ENCODE measurements at regions not wholly inside any gene's neighbourhood (a gene's known extent, or its start where the extent isn't known, plus 50 kb on each side); places are given as distances from the start of the nearest gene placed in this dataset.

DNA sequence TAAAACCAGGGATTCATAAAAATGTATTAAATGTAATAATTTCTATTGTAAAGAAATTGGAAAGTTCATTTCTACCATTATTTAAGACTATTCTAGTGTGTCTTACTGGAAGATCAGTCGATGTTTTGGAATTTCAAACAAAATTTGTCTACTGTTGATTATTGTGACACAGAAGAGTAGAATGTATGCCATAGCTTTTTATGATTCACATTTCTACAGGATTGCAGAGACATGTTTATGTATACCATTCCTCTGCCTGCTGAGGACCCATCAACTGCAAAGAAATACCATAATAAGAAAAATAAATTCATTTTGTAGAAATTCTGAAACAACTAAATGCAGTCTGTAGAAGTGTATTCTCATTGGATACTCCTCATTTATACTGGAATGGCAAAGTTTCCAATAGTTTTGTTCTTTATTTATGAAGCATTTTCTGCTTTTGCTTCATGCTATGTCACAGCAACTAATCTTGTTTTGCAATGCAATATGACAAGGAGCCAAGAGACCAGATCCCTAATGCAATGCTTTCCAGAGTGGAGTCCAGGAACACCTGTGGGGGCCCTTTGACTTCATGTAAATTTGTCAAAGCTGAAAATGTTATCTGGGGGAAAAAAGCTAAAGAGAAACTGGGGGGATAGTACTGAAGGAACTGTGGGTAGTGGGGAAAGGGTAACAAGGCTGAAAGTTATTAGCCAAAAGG lies 172.9 kb upstream of the LRIG3 start:
- TF ChIP-seq, protein P1, sequence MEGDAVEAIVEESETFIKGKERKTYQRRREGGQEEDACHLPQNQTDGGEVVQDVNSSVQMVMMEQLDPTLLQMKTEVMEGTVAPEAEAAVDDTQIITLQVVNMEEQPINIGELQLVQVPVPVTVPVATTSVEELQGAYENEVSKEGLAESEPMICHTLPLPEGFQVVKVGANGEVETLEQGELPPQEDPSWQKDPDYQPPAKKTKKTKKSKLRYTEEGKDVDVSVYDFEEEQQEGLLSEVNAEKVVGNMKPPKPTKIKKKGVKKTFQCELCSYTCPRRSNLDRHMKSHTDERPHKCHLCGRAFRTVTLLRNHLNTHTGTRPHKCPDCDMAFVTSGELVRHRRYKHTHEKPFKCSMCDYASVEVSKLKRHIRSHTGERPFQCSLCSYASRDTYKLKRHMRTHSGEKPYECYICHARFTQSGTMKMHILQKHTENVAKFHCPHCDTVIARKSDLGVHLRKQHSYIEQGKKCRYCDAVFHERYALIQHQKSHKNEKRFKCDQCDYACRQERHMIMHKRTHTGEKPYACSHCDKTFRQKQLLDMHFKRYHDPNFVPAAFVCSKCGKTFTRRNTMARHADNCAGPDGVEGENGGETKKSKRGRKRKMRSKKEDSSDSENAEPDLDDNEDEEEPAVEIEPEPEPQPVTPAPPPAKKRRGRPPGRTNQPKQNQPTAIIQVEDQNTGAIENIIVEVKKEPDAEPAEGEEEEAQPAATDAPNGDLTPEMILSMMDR (IDR thresholded peaks at IDR 0.05) = no peak

DNA sequence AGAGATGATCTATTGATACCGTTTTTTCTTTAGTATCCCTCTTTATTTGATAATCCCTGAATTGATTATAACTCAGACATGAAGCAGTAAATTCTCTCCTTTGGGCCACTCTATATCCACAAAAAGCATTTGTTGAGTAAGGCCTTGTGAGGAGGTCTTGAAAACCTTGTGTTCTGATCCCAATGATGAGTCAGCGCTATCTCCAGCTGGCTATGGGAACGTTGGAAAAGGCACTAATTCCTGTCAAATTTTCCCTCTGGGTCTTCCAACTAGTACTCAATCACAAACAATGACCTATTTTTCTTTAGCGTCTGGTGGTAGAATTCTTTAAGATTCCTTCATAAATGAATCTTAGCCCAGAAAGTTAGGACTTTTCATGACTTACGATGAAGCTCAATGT lies 168.4 kb upstream of the LRIG3 start:
- TF ChIP-seq, protein P1 (IDR thresholded peaks at IDR 0.05) = no peak

DNA sequence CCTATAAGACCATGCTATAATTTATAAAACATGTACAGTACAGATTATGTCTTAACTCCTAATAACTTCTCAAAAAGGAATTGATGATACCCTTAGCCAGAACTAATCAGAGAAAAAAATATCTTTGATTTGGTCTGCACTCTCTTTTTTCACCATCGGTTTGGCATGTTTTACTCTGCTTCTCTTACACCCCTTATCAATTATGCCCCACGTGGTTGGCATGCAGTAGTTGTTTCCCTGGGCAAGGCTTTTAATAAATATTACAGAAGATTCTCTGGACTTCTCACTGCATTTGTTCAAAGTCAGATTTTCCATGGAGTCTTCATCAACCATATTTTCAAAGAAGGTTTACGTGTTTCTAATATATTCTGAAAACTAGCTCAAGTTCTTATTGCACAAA lies 167.4 kb upstream of the LRIG3 start:
- TF ChIP-seq, protein P1 (IDR thresholded peaks at IDR 0.05) = no peak

DNA sequence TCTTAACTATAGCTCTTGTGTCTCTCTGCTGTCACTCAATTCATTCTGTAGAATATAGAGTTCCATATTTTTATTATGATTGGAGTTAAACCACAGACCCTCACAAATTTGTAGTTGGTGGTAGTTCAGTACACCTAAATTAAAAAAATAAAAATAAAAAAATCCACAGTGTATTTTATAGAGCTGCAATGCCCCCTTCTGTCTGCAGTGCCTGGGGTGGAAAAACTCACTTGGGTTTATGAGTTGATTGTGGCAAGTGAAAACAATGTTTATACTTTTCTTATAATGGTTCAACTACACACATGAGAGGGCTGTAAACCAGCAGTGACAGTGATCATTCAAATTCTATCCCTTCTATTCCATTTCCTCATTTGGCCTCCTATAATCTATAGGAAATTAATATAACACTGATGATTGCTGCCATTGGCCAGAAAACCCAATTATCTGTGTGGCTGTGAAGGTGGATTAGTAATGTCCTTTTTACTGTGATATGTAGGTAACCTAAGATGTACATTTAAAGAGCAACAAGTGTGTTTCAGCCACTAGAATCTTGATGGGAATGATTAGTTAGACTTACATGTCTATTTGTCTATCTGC lies 166.9 kb upstream of the LRIG3 start:
- TF ChIP-seq, protein P1 (IDR thresholded peaks at IDR 0.05) = peak; percentile 68

DNA sequence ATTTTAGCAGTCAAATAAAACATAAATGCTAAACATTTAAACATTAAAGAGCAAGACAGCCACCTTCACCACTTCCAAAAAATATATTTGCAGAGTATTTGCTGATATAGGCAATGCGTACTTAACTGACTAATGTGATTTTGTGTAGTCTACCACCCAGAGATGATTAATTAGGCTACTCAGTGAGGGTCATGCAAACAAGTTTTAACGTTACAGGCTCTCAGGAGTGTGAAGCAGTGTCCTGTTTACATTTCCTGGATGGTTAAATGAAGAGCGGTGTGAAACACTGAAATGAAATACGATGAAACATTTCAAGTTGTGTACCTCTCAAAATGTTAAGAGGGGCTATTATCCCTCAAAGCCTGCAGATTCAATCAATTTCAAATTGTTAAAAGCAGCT lies 165.8 kb upstream of the LRIG3 start:
- TF ChIP-seq, protein P1 (IDR thresholded peaks at IDR 0.05) = no peak

DNA sequence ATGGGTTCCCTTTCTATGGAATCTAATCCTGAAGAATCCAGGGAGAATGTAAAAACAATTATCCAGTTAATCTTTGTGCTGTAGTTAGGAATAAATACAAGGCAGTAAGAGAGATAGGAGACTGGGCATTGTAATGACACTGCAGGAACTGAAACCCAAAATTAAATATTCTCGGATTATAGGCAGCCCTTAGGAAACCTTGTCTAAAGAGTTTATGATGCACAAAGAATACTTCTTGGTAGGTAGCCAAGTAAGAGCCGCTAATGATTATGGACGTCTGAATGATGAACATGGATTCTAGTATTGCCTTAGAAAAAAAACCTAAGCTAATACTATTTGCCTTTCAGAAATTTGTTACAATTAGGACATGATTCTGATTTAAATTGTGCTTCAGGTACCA lies 165.4 kb upstream of the LRIG3 start:
- TF ChIP-seq, protein P1 (IDR thresholded peaks at IDR 0.05) = no peak

DNA sequence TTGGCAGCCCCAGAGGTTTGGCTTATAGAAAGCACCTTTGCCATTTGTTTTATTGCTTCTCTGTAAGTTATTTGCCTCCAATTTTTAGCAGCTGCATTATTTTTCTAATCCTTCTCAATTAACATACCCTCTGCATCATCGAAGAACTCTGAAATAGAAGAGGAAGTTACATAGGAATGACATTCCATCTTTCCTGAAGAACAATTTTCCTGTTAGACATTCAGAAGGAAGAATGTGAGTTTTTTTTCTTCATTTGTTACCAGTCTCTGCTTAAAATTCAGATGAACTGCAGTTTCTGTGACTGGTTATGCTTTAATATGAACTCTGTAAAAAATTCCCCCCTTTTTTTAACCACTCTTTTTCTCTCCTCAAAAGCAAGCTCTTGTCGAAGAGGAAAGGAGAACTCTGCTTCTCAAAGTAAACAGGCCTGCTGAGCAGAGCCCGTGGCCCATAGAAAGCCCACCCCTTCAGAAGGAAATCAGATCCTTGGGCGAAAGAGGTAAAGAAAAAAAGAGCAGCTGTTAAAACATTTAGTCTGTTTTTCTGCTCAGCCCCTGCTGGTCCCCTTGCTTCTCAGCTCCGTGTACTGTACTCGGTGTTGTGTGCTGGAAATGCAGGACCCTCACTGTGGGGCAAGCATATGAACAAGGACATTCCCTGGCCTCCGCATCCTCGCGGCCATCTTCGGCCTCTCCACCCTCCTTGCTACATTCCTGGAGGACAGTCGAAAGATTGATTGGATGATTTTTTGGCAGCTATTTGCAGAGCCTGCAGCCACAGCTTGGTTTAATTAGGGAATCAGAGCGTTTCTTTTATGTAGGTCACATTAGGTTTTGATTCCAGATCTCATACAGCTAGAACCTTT lies 164.4 kb upstream of the LRIG3 start:
- TF ChIP-seq, protein P1 (IDR thresholded peaks at IDR 0.05) = no peak
